SK-N-SH treated with all-trans-retinoic acid at 6 μM for 48 hours (cell line): ENCODE measurements at regions not wholly inside any gene's neighbourhood (a gene's known extent, or its start where the extent isn't known, plus 50 kb on each side); places are given as distances from the start of the nearest gene placed in this dataset.

Source experiments
- ATAC-seq: fragments of 200-7000 bp; cut with Tn5 transposase; 3 replicates; pipeline ENCODE4 v1.9.1; 2020; ENCODE audit warnings: mild to moderate bottlenecking, moderate library complexity
- CREB5 ChIP-seq: fragments of 250-450 bp; sonication (Bioruptor Pico); IDR thresholded peaks from 2 replicates; pipeline ENCODE4 v1.5.1; 2020; ENCODE audit warnings: low read depth, mild to moderate bottlenecking, moderate library complexity
- CSDC2 ChIP-seq: fragments of 250-450 bp; sonication (Bioruptor Pico); IDR thresholded peaks from 2 replicates; pipeline ENCODE4 v1.5.0; 2020; ENCODE audit warnings: mild to moderate bottlenecking, moderate library complexity
- CSRNP3 ChIP-seq: fragments of 250-450 bp; sonication (Bioruptor Pico); IDR thresholded peaks from 2 replicates; pipeline ENCODE4 v1.5.1; 2021; ENCODE audit warnings: mild to moderate bottlenecking, moderate library complexity
- ESRRG ChIP-seq: fragments of 250-450 bp; sonication (Bioruptor Pico); IDR thresholded peaks from 2 replicates; pipeline ENCODE4 v1.6.1; 2021; ENCODE audit warnings: mild to moderate bottlenecking
- OSR1 ChIP-seq: fragments of 250-450 bp; sonication (Bioruptor Pico); IDR thresholded peaks from 2 replicates; pipeline ENCODE4 v1.8.0; 2022; ENCODE audit warnings: moderate library complexity, mild to moderate bottlenecking, inconsistent platforms
- PATZ1 ChIP-seq: fragments of 250-450 bp; sonication (Bioruptor Pico); IDR thresholded peaks from 2 replicates; pipeline ENCODE4 v1.8.0; 2020; ENCODE audit warnings: mild to moderate bottlenecking, moderate library complexity, borderline replicate concordance
- POU6F1 ChIP-seq: fragments of 250-450 bp; sonication (Bioruptor Pico); IDR thresholded peaks from 2 replicates; pipeline ENCODE4 v1.8.0; 2021; ENCODE audit warnings: low read depth, mild to moderate bottlenecking, moderate library complexity, borderline replicate concordance
- RARB ChIP-seq: fragments of 250-450 bp; sonication (Bioruptor Pico); IDR thresholded peaks from 2 replicates; pipeline ENCODE4 v1.8.0; 2021; ENCODE audit warnings: mild to moderate bottlenecking, moderate library complexity
- SNAI2 ChIP-seq: fragments of 250-450 bp; sonication (Bioruptor Pico); IDR thresholded peaks from 2 replicates; pipeline ENCODE4 v1.5.0; 2020; ENCODE audit warnings: mild to moderate bottlenecking, moderate library complexity
- TCF4 ChIP-seq: fragments of 250-450 bp; sonication (Bioruptor Pico); IDR thresholded peaks from 2 replicates; pipeline ENCODE4 v1.8.0; 2021; ENCODE audit warnings: mild to moderate bottlenecking, moderate library complexity, borderline replicate concordance
- ZFP3 ChIP-seq: fragments of 250-450 bp; sonication (Bioruptor Pico); IDR thresholded peaks from 2 replicates; pipeline ENCODE4 v1.5.0; 2020; ENCODE audit warnings: mild to moderate bottlenecking, moderate library complexity
- ZFP30 ChIP-seq: fragments of 450-650 bp; formaldehyde crosslinking; IDR thresholded peaks from 2 replicates; pipeline ENCODE4 v1.5.0; 2022; ENCODE audit warnings: mild to moderate bottlenecking, moderate library complexity
- ZNF565 ChIP-seq: fragments of 450-650 bp; formaldehyde crosslinking; conservative IDR thresholded peaks from 2 replicates; pipeline ENCODE4 v1.5.0; 2020; ENCODE audit warnings: low read depth, mild to moderate bottlenecking, moderate library complexity
- ZNF70 ChIP-seq: fragments of 450-650 bp; formaldehyde crosslinking; IDR thresholded peaks from 2 replicates; pipeline ENCODE4 v1.5.0; 2020; ENCODE audit warnings: mild to moderate bottlenecking, moderate library complexity

GRCh38 chrX:117291760-117292159, 824.9 kb downstream of the KLHL13 start:
- TF ChIP-seq ZNF70 (CRISPR knock-in tag) (no peak), OSR1 (CRISPR knock-in tag) (no peak), RARB (CRISPR knock-in tag) (no peak), ESRRG (CRISPR knock-in tag) (no peak), PATZ1 (no peak), ZFP30 (CRISPR knock-in tag) (no peak), CSRNP3 (no peak), SNAI2 (CRISPR knock-in tag) (no peak), ZNF565 (no peak), ZFP3 (CRISPR knock-in tag) (no peak), POU6F1 (CRISPR knock-in tag) (no peak), CSDC2 (no peak), CREB5 (CRISPR knock-in tag) (no peak)
- no peak for ATAC-seq

GRCh38 chrX:117274965-117275364, 812.2 kb upstream of the CT83 start:
- no peak for TF ChIP-seq SNAI2 (CRISPR knock-in tag)
- TF ChIP-seq PATZ1, result no peak
- TF ChIP-seq CSDC2, result no peak
- TF ChIP-seq TCF4 (CRISPR knock-in tag), result no peak
- TF ChIP-seq, all 23 proteins: peak for 0
- ATAC-seq, result no peak
